K562 (cell line): ENCODE measurements at regions not wholly inside any gene's neighbourhood (a gene's known extent, or its start where the extent isn't known, plus 50 kb on each side); places are given as distances from the start of the nearest gene placed in this dataset.

ENCODE experiments used
- ATAC-seq: fragments of 200-7000 bp; cut with Tn5 transposase; 3 replicates; pipeline ENCODE4 v1.9.1; 2020; ENCODE audit warnings: moderate library complexity
- BruUV-seq: library from RNA; stranded (reverse); fragments of 400-500 nt; replicated peaks from 2 replicates; lab custom pipeline; 2021; lab: Mats Ljungman, UMichigan
- CTCF ChIA-PET: fragments of 300-600 bp; formaldehyde crosslinking; extraction: SDS; loops from one replicate; lab custom pipeline; 2021; ENCODE audit warnings: low intra/inter-chr PET ratio; lab: Yijun Ruan, JAX
- POLR2A ChIA-PET: fragments of 300-600, 350-650 bp; sonication (Branson Sonifier 250); formaldehyde crosslinking; extraction: SDS; loops from one replicate; lab custom pipeline; 2021; ENCODE audit warnings: antibody characterized with exemption, inconsistent platforms; lab: Yijun Ruan, JAX
- DNase-seq, 4 experiments: peaks; one replicate each; pipeline versions ENCODE4 v3.0.0 to v3.0.0-alpha.2; 2011 to 2018; ENCODE audit warnings: low spot score in 3 of 4, mixed read lengths in 3 of 4; ENCODE audit errors: extremely low read depth in 1 of 4
- FAIRE-seq: peaks from 2 replicates; lab custom pipeline; 2011; peaks lifted over from hg19 to GRCh38; lab: Jason Lieb, UNC
- H2AFZ ChIP-seq: 2 replicates; pipeline ENCODE4 v1.6.0; 2011; ENCODE audit warnings: low read depth, low read length, control low read depth, inconsistent platforms
- H3K27ac ChIP-seq: fragments of 200-600 bp; 3 replicates; pipeline ENCODE4 v1.8.0; 2011; ENCODE audit warnings: low read depth, mild to moderate bottlenecking, control low read depth, inconsistent platforms, low read length, moderate library complexity, mixed read lengths; ENCODE audit errors: extremely low read depth
- H3K27me3 ChIP-seq, 2 experiments: fragments of 300-600 bp in 1 of 2; 2 replicates in 1 of 2; 3 replicates in 1 of 2; pipeline versions ENCODE4 v1.6.0 to v1.8.0; 2011; ENCODE audit warnings: inconsistent platforms in 2 of 2, low read length in 2 of 2, mild to moderate bottlenecking in 1 of 2, mixed read lengths in 1 of 2, moderate library complexity in 1 of 2; ENCODE audit not compliant: control insufficient read depth in 2 of 2, insufficient read depth in 2 of 2
- H3K36me3 ChIP-seq: fragments of 300-600 bp; 3 replicates; pipeline ENCODE4 v1.8.0; 2011; ENCODE audit warnings: mild to moderate bottlenecking, low read length, inconsistent platforms; ENCODE audit not compliant: control insufficient read depth, insufficient read depth
- H3K4me1 ChIP-seq, 2 experiments: fragments of 200-600 bp in 1 of 2; replicated peaks in 1 of 2; 2 replicates in 1 of 2; 3 replicates in 1 of 2; pipeline versions ENCODE4 v1.5.1 to v1.8.0; 2011; ENCODE audit warnings: inconsistent platforms in 2 of 2, low read length in 2 of 2, mild to moderate bottlenecking in 1 of 2, mixed read lengths in 1 of 2, moderate library complexity in 1 of 2; ENCODE audit not compliant: control insufficient read depth in 2 of 2, insufficient read depth in 2 of 2
- H3K4me2 ChIP-seq: 2 replicates; pipeline ENCODE4 v1.6.1; 2011; ENCODE audit warnings: low read length, control low read depth, inconsistent platforms, mixed read lengths; ENCODE audit not compliant: insufficient read depth
- H3K4me3 ChIP-seq: fragments of 200-600 bp; sonication (generic), shearing (Covaris generic); 2 replicates; pipeline ENCODE4 v1.5.1; 2016; ENCODE audit warnings: control low read depth, inconsistent platforms
- H3K79me2 ChIP-seq: fragments of 200-600 bp; 3 replicates; pipeline ENCODE4 v1.8.0; 2011; ENCODE audit warnings: low read length, inconsistent platforms; ENCODE audit not compliant: control insufficient read depth, insufficient read depth
- H3K9ac ChIP-seq, 2 experiments: 2 replicates each; pipeline versions ENCODE4 v1.6.0 to v1.6.1; 2011; ENCODE audit warnings: low read depth in 2 of 2, low read length in 2 of 2, control low read depth in 1 of 2, inconsistent platforms in 1 of 2, mild to moderate bottlenecking in 1 of 2, mixed read lengths in 1 of 2; ENCODE audit not compliant: insufficient read depth in 1 of 2
- H3K9me1 ChIP-seq: one replicate; pipeline ENCODE4 v1.6.0; 2011; ENCODE audit warnings: inconsistent platforms, mild to moderate bottlenecking, low read length, moderate library complexity; ENCODE audit not compliant: control insufficient read depth, insufficient read depth
- H3K9me3 ChIP-seq: replicated peaks from 2 replicates; pipeline ENCODE4 v1.5.1; 2011; ENCODE audit warnings: low read depth, low read length, inconsistent platforms; ENCODE audit not compliant: control insufficient read depth, insufficient read depth
- H4K20me1 ChIP-seq: replicated peaks from 2 replicates; pipeline ENCODE4 v1.6.1; 2011; ENCODE audit warnings: low read length, inconsistent platforms, mixed read lengths; ENCODE audit not compliant: control insufficient read depth, insufficient read depth
- CC2D1A ChIP-seq: fragments of 450-650 bp; IDR thresholded peaks from 2 replicates; pipeline ENCODE4 v1.6.1; 2017; ENCODE audit warnings: mild to moderate bottlenecking
- GABPA ChIP-seq: fragments of 200-800 bp; sonication (Bioruptor generic); conservative IDR thresholded peaks from 2 replicates; pipeline ENCODE4 v1.6.1; 2016; ENCODE audit warnings: low read depth, missing genetic modification characterization, missing compliant biosample characterization
- HLTF ChIP-seq: fragments of 450-650 bp; IDR thresholded peaks from 2 replicates; pipeline ENCODE4 v1.6.1; 2016
- KLF1 ChIP-seq: fragments of 450-650 bp; IDR thresholded peaks from 2 replicates; pipeline ENCODE4 v1.6.1; 2016; ENCODE audit warnings: missing genetic modification characterization, missing compliant biosample characterization
- MAFK ChIP-seq: IDR thresholded peaks from 2 replicates; pipeline ENCODE4 v1.6.1; 2011; ENCODE audit warnings: low read length, improper control_type of control experiment
- TFAM ChIP-seq: fragments of 250-450 bp; sonication (Bioruptor Pico); conservative IDR thresholded peaks from 2 replicates; pipeline ENCODE4 v1.5.0; 2021; ENCODE audit warnings: mild to moderate bottlenecking, moderate library complexity
- ZNF133 ChIP-seq: fragments of 250-450 bp; sonication (Bioruptor Pico); IDR thresholded peaks from 2 replicates; pipeline ENCODE4 v1.4.0; 2020; ENCODE audit warnings: mild to moderate bottlenecking
- ZNF583 ChIP-seq: fragments of 250-450 bp; sonication (Bioruptor Pico); IDR thresholded peaks from 2 replicates; pipeline ENCODE4 v1.4.0; 2020
- WGBS: fragments of 100-300 bp; shearing (Covaris generic); methylation state at CpG from one replicate; pipeline ENCODE4 v1.1.6; 2016; ENCODE audit warnings: low coverage, mixed read lengths; ENCODE audit not compliant: insufficient coverage; ENCODE audit errors: missing lambda C conversion rate; 5-methylcytosine and 5-hydroxymethylcytosine counted together
- in situ Hi-C: fragments of 300-500 bp; cut with MboI; formaldehyde crosslinking; loops from 4 replicates; pipeline ENCODE4 v1.15.0; 2018; ENCODE audit warnings: inconsistent platforms, mixed read lengths
- intact Hi-C: fragments of 100-400 bp; cut with micrococcal nuclease; formaldehyde crosslinking; loops from 2 replicates; pipeline ENCODE4 v1.14.2; 2022
- TF ChIP-seq, protein P1 (sequence below): fragments of 200-400 bp; formaldehyde crosslinking; IDR thresholded peaks from 2 replicates; pipeline ENCODE4 v1.6.1; 2017; ENCODE audit warnings: mild to moderate bottlenecking, low read depth, low read length, moderate library complexity

DNA sequence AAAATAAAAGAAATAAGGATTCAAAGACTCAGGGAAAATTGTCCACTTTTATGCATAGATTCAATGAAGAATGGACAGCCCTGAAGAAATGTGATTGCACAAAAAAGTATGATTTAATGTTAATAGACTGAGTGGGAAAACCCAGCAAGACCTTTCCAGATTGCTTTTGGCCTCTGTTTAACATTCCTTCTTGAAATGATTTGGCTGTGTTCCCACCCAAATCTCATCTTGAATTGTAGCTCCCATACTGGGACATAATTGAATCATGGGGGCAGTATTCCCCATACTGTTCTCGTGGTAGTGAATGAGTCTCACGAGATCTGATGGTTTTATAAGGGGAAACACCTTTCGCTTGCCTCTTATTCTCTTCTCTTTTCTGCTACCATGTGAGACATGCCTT lies 1316.9 kb upstream of the SEL1L start:
- no peak for DNase-seq
- H3K4me2 ChIP-seq = no peak overlapping the region
- intact Hi-C loops = no loop called here
- no peaks in the 10 kb centered on the region for H3K36me3 ChIP-seq
- BruUV-seq = no TSS peak
- ATAC-seq = no peak
- no peaks in the 10 kb centered on the region for H3K27me3 ChIP-seq
- no peak for FAIRE-seq
- H3K4me1 ChIP-seq = no peaks in the 10 kb centered on the region
- no peak overlapping the region for H3K27ac ChIP-seq
- no peak overlapping the region for H3K4me3 ChIP-seq
- TF ChIP-seq HLTF (no peak), MAFK (no peak), KLF1 (tag) (no peak), ZNF583 (CRISPR knock-in tag) (no peak), CC2D1A (no peak), ZNF133 (no peak), GABPA (tag) (no peak), TFAM (CRISPR knock-in tag) (no peak)
- TF ChIP-seq, protein P1, sequence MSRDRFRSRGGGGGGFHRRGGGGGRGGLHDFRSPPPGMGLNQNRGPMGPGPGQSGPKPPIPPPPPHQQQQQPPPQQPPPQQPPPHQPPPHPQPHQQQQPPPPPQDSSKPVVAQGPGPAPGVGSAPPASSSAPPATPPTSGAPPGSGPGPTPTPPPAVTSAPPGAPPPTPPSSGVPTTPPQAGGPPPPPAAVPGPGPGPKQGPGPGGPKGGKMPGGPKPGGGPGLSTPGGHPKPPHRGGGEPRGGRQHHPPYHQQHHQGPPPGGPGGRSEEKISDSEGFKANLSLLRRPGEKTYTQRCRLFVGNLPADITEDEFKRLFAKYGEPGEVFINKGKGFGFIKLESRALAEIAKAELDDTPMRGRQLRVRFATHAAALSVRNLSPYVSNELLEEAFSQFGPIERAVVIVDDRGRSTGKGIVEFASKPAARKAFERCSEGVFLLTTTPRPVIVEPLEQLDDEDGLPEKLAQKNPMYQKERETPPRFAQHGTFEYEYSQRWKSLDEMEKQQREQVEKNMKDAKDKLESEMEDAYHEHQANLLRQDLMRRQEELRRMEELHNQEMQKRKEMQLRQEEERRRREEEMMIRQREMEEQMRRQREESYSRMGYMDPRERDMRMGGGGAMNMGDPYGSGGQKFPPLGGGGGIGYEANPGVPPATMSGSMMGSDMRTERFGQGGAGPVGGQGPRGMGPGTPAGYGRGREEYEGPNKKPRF = no peak
- TF ChIP-seq, all 486 proteins: peak for 0
- in situ Hi-C loops = no loop called here
- WGBS = 0% methylated on average over 3 of the region's 3 CpGs
- POLR2A ChIA-PET = no interaction called here
- Histone ChIP-seq H3K9ac (no peak overlapping the region), H4K20me1 (no peaks in the 10 kb centered on the region), H2AFZ (no peak overlapping the region), H3K9me1 (no peaks in the 10 kb centered on the region), H3K9me3 (no peaks in the 10 kb centered on the region), H3K79me2 (no peaks in the 10 kb centered on the region)
- CTCF ChIA-PET = no interaction called here
